T-helper 1 cell treated with Interleukin-12 subunit alpha and Interleukin-12 subunit beta and Interleukin-4 antibody, amounts not matched to agents 30 μg/mL and 1 μg/mL, for 36 hours (primary cell): ENCODE measurements at regions not wholly inside any gene's neighbourhood (a gene's known extent, or its start where the extent isn't known, plus 50 kb on each side); places are given as distances from the start of the nearest gene placed in this dataset.

Source experiments
- H3K27ac Mint-ChIP-seq: one replicate; pipeline ENCODE4 v1.8.0; 2021; ENCODE audit warnings: mild to moderate bottlenecking, mixed read lengths
- H3K27me3 Mint-ChIP-seq: one replicate; pipeline ENCODE4 v1.8.0; 2021; ENCODE audit warnings: low read depth, mixed read lengths
- H3K36me3 Mint-ChIP-seq: one replicate; pipeline ENCODE4 v1.8.0; 2021; ENCODE audit warnings: low read depth, mixed read lengths
- H3K4me1 Mint-ChIP-seq: one replicate; pipeline ENCODE4 v1.8.0; 2021; ENCODE audit warnings: low read depth, mixed read lengths
- H3K4me3 Mint-ChIP-seq: one replicate; pipeline ENCODE4 v1.8.0; 2021; ENCODE audit warnings: mild to moderate bottlenecking, moderate library complexity, mixed read lengths
- H3K9me3 Mint-ChIP-seq: one replicate; pipeline ENCODE4 v1.8.0; 2021; ENCODE audit warnings: mixed read lengths

GRCh38 chr1:22247527-22248245, 104.8 kb upstream of the WNT4 start:
- Mint-ChIP-seq H3K4me3 (no peak overlapping the region), H3K27me3 (peaks cover 12% of the 10 kb centered on the region), H3K36me3 (no peaks in the 10 kb centered on the region), H3K27ac (no peak overlapping the region), H3K4me1 (no peaks in the 10 kb centered on the region), H3K9me3 (no peaks in the 10 kb centered on the region)

GRCh38 chr1:22248746-22249145, 105.8 kb upstream of the WNT4 start:
- Mint-ChIP-seq H3K27me3 (peaks cover 12% of the 10 kb centered on the region), H3K9me3 (no peaks in the 10 kb centered on the region), H3K27ac (no peak overlapping the region), H3K4me1 (no peaks in the 10 kb centered on the region), H3K36me3 (no peaks in the 10 kb centered on the region), H3K4me3 (no peak overlapping the region)

GRCh38 chr1:22249928-22250680, 107.2 kb upstream of the WNT4 start:
- Mint-ChIP-seq H3K27ac (no peak overlapping the region), H3K36me3 (no peaks in the 10 kb centered on the region), H3K27me3 (peaks cover 12% of the 10 kb centered on the region), H3K4me3 (no peak overlapping the region), H3K4me1 (no peaks in the 10 kb centered on the region), H3K9me3 (no peaks in the 10 kb centered on the region)

- H3K4me1 Mint-ChIP-seq, result no peaks in the 10 kb centered on the region
- no peaks in the 10 kb centered on the region for H3K9me3 Mint-ChIP-seq
- H3K27ac Mint-ChIP-seq, result no peak overlapping the region
- no peak overlapping the region for H3K4me3 Mint-ChIP-seq
- no peaks in the 10 kb centered on the region for H3K36me3 Mint-ChIP-seq
- H3K27me3 Mint-ChIP-seq, result peaks cover 12% of the 10 kb centered on the region
These were observed 107.8 kb upstream of the WNT4 start for GRCh38 chr1:22250724-22251123.

GRCh38 chr1:22252251-22252650, 109.4 kb upstream of the WNT4 start:
- H3K4me3 Mint-ChIP-seq, result no peak overlapping the region
- no peak overlapping the region for H3K27ac Mint-ChIP-seq
- no peaks in the 10 kb centered on the region for H3K4me1 Mint-ChIP-seq
- H3K36me3 Mint-ChIP-seq, result no peaks in the 10 kb centered on the region
- H3K9me3 Mint-ChIP-seq, result no peaks in the 10 kb centered on the region
- H3K27me3 Mint-ChIP-seq, result peaks cover 12% of the 10 kb centered on the region

GRCh38 chr1:22253012-22253790, 110.3 kb upstream of the WNT4 start:
- Mint-ChIP-seq H3K4me1 (no peaks in the 10 kb centered on the region), H3K36me3 (no peaks in the 10 kb centered on the region), H3K4me3 (no peak overlapping the region), H3K9me3 (no peaks in the 10 kb centered on the region), H3K27ac (no peak overlapping the region), H3K27me3 (peaks cover 11% of the 10 kb centered on the region)

GRCh38 chr1:22254756-22255155, 111.9 kb upstream of the WNT4 start:
- H3K4me3 Mint-ChIP-seq, result no peak overlapping the region
- H3K36me3 Mint-ChIP-seq, result no peaks in the 10 kb centered on the region
- H3K9me3 Mint-ChIP-seq, result no peaks in the 10 kb centered on the region
- no peaks in the 10 kb centered on the region for H3K4me1 Mint-ChIP-seq
- H3K27me3 Mint-ChIP-seq, result peaks cover 6% of the 10 kb centered on the region
- H3K27ac Mint-ChIP-seq, result no peak overlapping the region

GRCh38 chr1:22255341-22256212, 112.7 kb upstream of the WNT4 start:
- no peaks in the 10 kb centered on the region for H3K27me3 Mint-ChIP-seq
- H3K9me3 Mint-ChIP-seq, result no peaks in the 10 kb centered on the region
- H3K36me3 Mint-ChIP-seq, result no peaks in the 10 kb centered on the region
- no peaks in the 10 kb centered on the region for H3K4me1 Mint-ChIP-seq
- H3K4me3 Mint-ChIP-seq, result no peak overlapping the region
- H3K27ac Mint-ChIP-seq, result no peak overlapping the region

GRCh38 chr1:22256213-22256512, 113.3 kb upstream of the WNT4 start:
- Mint-ChIP-seq H3K4me1 (no peaks in the 10 kb centered on the region), H3K9me3 (no peaks in the 10 kb centered on the region), H3K27ac (no peak overlapping the region), H3K27me3 (no peaks in the 10 kb centered on the region), H3K36me3 (no peaks in the 10 kb centered on the region), H3K4me3 (no peak overlapping the region)

- Mint-ChIP-seq H3K4me3 (no peak overlapping the region), H3K36me3 (no peaks in the 10 kb centered on the region), H3K9me3 (no peaks in the 10 kb centered on the region), H3K4me1 (no peaks in the 10 kb centered on the region), H3K27ac (no peak overlapping the region), H3K27me3 (no peaks in the 10 kb centered on the region)
These were observed 114.7 kb upstream of the WNT4 start for GRCh38 chr1:22257290-22258275.

- Mint-ChIP-seq H3K27ac (no peak overlapping the region), H3K9me3 (no peaks in the 10 kb centered on the region), H3K36me3 (no peaks in the 10 kb centered on the region), H3K4me3 (no peak overlapping the region), H3K27me3 (no peaks in the 10 kb centered on the region), H3K4me1 (no peaks in the 10 kb centered on the region)
These were observed 115.8 kb upstream of the WNT4 start for GRCh38 chr1:22258698-22259097.

GRCh38 chr1:22259551-22260282, 116.8 kb upstream of the WNT4 start:
- no peaks in the 10 kb centered on the region for H3K27me3 Mint-ChIP-seq
- H3K27ac Mint-ChIP-seq, result no peak overlapping the region
- H3K36me3 Mint-ChIP-seq, result no peaks in the 10 kb centered on the region
- H3K4me1 Mint-ChIP-seq, result no peaks in the 10 kb centered on the region
- H3K9me3 Mint-ChIP-seq, result no peaks in the 10 kb centered on the region
- H3K4me3 Mint-ChIP-seq, result no peak overlapping the region

- Mint-ChIP-seq H3K4me1 (no peaks in the 10 kb centered on the region), H3K27ac (no peak overlapping the region), H3K36me3 (no peaks in the 10 kb centered on the region), H3K9me3 (no peaks in the 10 kb centered on the region), H3K4me3 (no peak overlapping the region), H3K27me3 (no peaks in the 10 kb centered on the region)
These were observed 118.0 kb upstream of the WNT4 start for GRCh38 chr1:22260860-22261432.
